Smooth muscle cell (in vitro differentiated cells): ENCODE measurements at regions not wholly inside any gene's neighbourhood (a gene's known extent, or its start where the extent isn't known, plus 50 kb on each side); places are given as distances from the start of the nearest gene placed in this dataset.

Experiments
- DNase-seq: peaks from one replicate; lab custom pipeline; 2025; ENCODE audit not compliant: unreplicated experiment; lab: John Stamatoyannopoulos, UW
- H2AFZ ChIP-seq: fragments of 200-600 bp; sonication (generic); 2 replicates; pipeline ENCODE4 v1.6.0; 2016; ENCODE audit warnings: antibody characterized with exemption, low read depth, mild to moderate bottlenecking
- H3F3A ChIP-seq: fragments of 200-600 bp; sonication (generic); 2 replicates; pipeline ENCODE4 v1.6.0; 2017; ENCODE audit warnings: antibody characterized with exemption, low read depth
- H3K27ac ChIP-seq: fragments of 200-600 bp; sonication (generic); 2 replicates; pipeline ENCODE4 v1.5.1; 2016; ENCODE audit warnings: low read depth, mild to moderate bottlenecking
- H3K27me3 ChIP-seq: fragments of 200-600 bp; sonication (generic); 2 replicates; pipeline ENCODE4 v1.6.1; 2016; ENCODE audit warnings: low read depth, mild to moderate bottlenecking
- H3K36me3 ChIP-seq: fragments of 200-600 bp; sonication (generic); 2 replicates; pipeline ENCODE4 v1.5.1; 2016; ENCODE audit warnings: low read depth
- H3K4me1 ChIP-seq: fragments of 200-600 bp; sonication (generic); 2 replicates; pipeline ENCODE4 v1.5.1; 2016; ENCODE audit warnings: low read depth
- H3K4me2 ChIP-seq: fragments of 200-600 bp; sonication (generic); 2 replicates; pipeline ENCODE4 v1.6.0; 2016; ENCODE audit warnings: mild to moderate bottlenecking
- H3K4me3 ChIP-seq: fragments of 200-600 bp; sonication (generic); 2 replicates; pipeline ENCODE4 v1.5.1; 2016; ENCODE audit warnings: mild to moderate bottlenecking
- H3K79me2 ChIP-seq: fragments of 200-600 bp; sonication (generic); 2 replicates; pipeline ENCODE4 v1.6.0; 2016; ENCODE audit warnings: low read depth, mild to moderate bottlenecking
- H3K9ac ChIP-seq: fragments of 200-600 bp; sonication (generic); 2 replicates; pipeline ENCODE4 v1.6.0; 2016; ENCODE audit warnings: low read depth
- H3K9me3 ChIP-seq: fragments of 200-600 bp; sonication (generic); replicated peaks from 2 replicates; pipeline ENCODE4 v1.5.1; 2016; ENCODE audit warnings: low read depth
- H4K20me1 ChIP-seq: fragments of 200-600 bp; sonication (generic); 2 replicates; pipeline ENCODE4 v1.6.0; 2016; ENCODE audit warnings: low read depth
- WGBS: methylation state at CpG from one replicate; pipeline ENCODE4 v1.1.7; 2016; ENCODE audit warnings: low lambda C conversion rate; 5-methylcytosine and 5-hydroxymethylcytosine counted together
- TF ChIP-seq, protein P1 (sequence below): fragments of 200-600 bp; sonication (generic); IDR thresholded peaks from 2 replicates; pipeline ENCODE4 v1.5.1; 2017; ENCODE audit warnings: borderline replicate concordance, mild to moderate bottlenecking, antibody characterized with exemption; ENCODE audit not compliant: insufficient read depth, poor library complexity, severe bottlenecking

DNA sequence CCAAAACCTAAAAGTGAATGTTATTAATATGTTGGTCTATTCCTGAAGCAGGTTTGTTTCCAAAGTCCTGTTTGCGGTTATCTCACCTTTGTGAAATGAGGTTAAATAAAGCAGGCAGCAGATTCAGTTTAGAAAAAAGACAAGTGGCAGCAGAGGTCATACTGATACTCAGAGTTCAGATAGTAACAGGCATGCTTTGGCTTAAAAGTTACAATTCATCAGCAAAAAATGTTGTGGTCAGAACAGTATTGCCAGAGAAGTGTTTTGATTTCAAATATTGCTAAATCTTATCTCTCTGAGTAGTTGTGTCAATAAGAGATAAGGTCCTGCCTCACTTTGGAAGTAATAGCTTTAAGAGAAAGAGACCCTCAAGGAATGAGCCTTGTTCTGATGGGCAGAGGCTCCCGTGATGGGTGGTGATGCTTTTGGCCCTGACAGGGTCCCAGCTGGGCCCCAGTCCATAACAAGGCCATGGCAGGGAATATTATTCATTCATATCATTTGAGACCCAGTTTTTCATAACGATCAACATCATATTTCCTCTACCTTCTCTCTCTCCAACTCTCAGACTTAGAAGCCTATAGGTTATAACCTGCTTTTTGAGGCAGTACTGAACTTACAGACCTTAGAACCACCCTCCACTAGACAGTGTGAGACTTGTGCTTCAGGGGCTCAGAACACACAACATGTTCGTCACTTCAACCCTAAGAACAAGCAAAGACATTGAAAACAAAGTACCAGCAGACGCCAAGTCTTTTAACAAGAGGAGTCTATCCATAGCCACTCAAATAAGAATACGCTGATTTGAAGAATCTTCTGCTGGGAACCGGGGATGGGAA, 58.5 kb upstream of the AHR start:
- Histone ChIP-seq H4K20me1 (no peaks in the 10 kb centered on the region), H3K27me3 (no peaks in the 10 kb centered on the region), H3K4me1 (peaks cover 10% of the 10 kb centered on the region), H3K4me3 (no peak overlapping the region), H3K4me2 (peak overlapping the region; percentile 47), H3K27ac (peak overlapping the region; percentile 54), H2AFZ (no peak overlapping the region), H3K79me2 (no peaks in the 10 kb centered on the region), H3K36me3 (no peaks in the 10 kb centered on the region), H3F3A (peaks cover 3% of the 10 kb centered on the region), H3K9ac (no peak overlapping the region), H3K9me3 (no peaks in the 10 kb centered on the region)
- 66% methylated on average over 7 of the region's 7 CpGs for WGBS
- TF ChIP-seq, protein P1, sequence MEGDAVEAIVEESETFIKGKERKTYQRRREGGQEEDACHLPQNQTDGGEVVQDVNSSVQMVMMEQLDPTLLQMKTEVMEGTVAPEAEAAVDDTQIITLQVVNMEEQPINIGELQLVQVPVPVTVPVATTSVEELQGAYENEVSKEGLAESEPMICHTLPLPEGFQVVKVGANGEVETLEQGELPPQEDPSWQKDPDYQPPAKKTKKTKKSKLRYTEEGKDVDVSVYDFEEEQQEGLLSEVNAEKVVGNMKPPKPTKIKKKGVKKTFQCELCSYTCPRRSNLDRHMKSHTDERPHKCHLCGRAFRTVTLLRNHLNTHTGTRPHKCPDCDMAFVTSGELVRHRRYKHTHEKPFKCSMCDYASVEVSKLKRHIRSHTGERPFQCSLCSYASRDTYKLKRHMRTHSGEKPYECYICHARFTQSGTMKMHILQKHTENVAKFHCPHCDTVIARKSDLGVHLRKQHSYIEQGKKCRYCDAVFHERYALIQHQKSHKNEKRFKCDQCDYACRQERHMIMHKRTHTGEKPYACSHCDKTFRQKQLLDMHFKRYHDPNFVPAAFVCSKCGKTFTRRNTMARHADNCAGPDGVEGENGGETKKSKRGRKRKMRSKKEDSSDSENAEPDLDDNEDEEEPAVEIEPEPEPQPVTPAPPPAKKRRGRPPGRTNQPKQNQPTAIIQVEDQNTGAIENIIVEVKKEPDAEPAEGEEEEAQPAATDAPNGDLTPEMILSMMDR: no peak
- no peak for DNase-seq

DNA sequence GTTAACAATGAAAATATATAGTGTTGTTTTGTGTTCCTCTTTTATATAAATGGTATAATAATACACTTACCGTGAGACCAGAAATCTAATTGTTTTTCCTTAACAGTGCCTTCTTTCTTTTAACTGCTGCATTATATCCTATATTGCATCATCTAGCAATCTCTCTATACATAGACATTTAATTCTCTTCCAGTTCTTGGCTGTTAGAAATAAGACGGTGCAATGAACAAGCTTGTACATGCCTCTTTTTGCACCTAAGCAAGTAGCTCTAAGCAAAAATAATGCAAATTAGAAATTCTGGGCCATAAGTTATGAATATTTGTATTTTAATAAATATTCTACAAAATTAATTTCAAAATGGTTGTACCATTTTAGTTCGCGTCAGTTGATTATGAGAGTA, 55.9 kb upstream of the AHR start:
- no peak overlapping the region for H2AFZ ChIP-seq
- H3K36me3 ChIP-seq: no peaks in the 10 kb centered on the region
- no peak overlapping the region for H3K4me2 ChIP-seq
- peak overlapping the region; percentile 33 for H3K27ac ChIP-seq
- H3F3A ChIP-seq: no peaks in the 10 kb centered on the region
- TF ChIP-seq, protein P1: no peak
- no peaks in the 10 kb centered on the region for H3K79me2 ChIP-seq
- H3K4me3 ChIP-seq: no peak overlapping the region
- H3K4me1 ChIP-seq: peaks cover 7% of the 10 kb centered on the region
- DNase-seq: no peak
- 92% methylated on average over 4 of the region's 4 CpGs for WGBS
- no peaks in the 10 kb centered on the region for H4K20me1 ChIP-seq
- H3K9me3 ChIP-seq: no peaks in the 10 kb centered on the region
- no peak overlapping the region for H3K9ac ChIP-seq
- H3K27me3 ChIP-seq: no peaks in the 10 kb centered on the region

DNA sequence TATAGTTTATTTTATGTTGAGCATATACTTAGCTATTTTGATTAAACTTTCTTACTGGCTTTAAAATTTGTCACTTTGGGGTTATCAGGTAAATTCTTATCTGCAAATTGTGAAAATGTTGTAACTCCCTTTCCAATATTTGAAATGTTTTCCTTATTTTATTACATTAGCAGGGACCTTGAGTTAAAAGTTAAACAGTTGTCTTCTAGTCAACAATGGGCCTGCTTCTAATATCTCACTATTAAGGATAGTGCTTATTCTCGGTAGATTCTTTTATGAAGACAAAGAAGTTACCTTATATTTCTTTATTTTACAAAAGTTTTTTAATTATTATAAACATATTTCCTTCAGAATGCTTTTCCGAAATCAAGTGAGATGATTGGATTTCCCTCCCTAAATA, 53.7 kb upstream of the AHR start:
- 96% methylated on average over 2 of the region's 2 CpGs for whole genome bisulfite sequencing
- no peaks in the 10 kb centered on the region for H3K27me3 ChIP-seq
- TF ChIP-seq, protein P1: no peak

DNA sequence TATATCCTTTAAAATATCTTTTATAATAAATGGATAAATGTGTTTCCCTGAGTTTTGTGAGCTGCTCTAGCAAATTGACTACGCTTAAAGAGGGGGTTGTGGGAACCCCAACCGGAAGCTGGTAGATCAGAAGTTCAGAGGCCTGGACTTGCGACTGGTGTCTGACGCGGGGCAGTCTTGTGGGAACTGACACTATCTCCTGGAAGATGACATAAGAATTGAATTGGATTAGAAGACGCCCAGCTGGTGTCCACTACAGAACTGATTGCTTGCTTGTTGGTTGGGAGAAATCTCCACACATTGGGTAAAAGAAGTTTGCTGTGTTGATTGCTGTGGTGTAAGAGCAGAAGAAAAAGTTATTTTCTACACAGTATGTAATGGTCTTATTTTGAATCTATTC, 51.1 kb upstream of the AHR start:
- 93% methylated on average over 6 of the region's 6 CpGs for WGBS
- TF ChIP-seq, protein P1: no peak

More for the DNA sequence above, 53.7 kb upstream of the AHR start:
- Histone ChIP-seq H3K9ac (no peak overlapping the region), H3K9me3 (no peaks in the 10 kb centered on the region), H3K4me1 (peaks cover 2% of the 10 kb centered on the region), H3K27ac (no peak overlapping the region), H4K20me1 (no peaks in the 10 kb centered on the region), H3K4me2 (no peak overlapping the region), H2AFZ (no peak overlapping the region), H3K36me3 (no peaks in the 10 kb centered on the region), H3K4me3 (no peak overlapping the region), H3F3A (no peaks in the 10 kb centered on the region), H3K79me2 (no peaks in the 10 kb centered on the region)
- DNase-seq: no peak

More for the DNA sequence above, 51.1 kb upstream of the AHR start:
- Histone ChIP-seq H4K20me1 (no peaks in the 10 kb centered on the region), H2AFZ (no peak overlapping the region), H3K27ac (no peak overlapping the region), H3K9me3 (no peaks in the 10 kb centered on the region), H3K9ac (no peak overlapping the region), H3K4me3 (no peak overlapping the region), H3K4me1 (no peaks in the 10 kb centered on the region), H3F3A (no peaks in the 10 kb centered on the region), H3K79me2 (no peaks in the 10 kb centered on the region), H3K4me2 (no peak overlapping the region), H3K36me3 (no peaks in the 10 kb centered on the region), H3K27me3 (no peaks in the 10 kb centered on the region)
- DNase-seq: no peak
